ENCODE measurements at regions not wholly inside any gene's neighbourhood (a gene's known extent, or its start where the extent isn't known, plus 50 kb on each side); places are given as distances from the start of the nearest gene placed in this dataset.

- TF ChIP-seq CTCF (IDR thresholded peaks at IDR 0.05; ENCODE audit: low read depth, low read length, missing control alignments), result no peak
- no peak overlapping the region for H3K4me3 ChIP-seq (replicated peaks; ENCODE audit: low read depth, low read length)
- DNase-seq (ENCODE audit: extremely low read depth, low read depth), result no peak
Measured at GRCh38 chr1:215501496-215501895, 65.6 kb upstream of the KCTD3 start.

GRCh38 chr1:215502081-215502480, 65.0 kb upstream of the KCTD3 start:
- DNase-seq (ENCODE audit: extremely low read depth, low read depth), result no peak
- no peak for TF ChIP-seq CTCF (IDR thresholded peaks at IDR 0.05; ENCODE audit: low read depth, low read length, missing control alignments)
- no peak overlapping the region for H3K4me3 ChIP-seq (replicated peaks; ENCODE audit: low read depth, low read length)

GRCh38 chr1:215507119-215507518, 60.0 kb upstream of the KCTD3 start:
- H3K4me3 ChIP-seq (replicated peaks; ENCODE audit: low read depth, low read length), result no peak overlapping the region
- no peak for TF ChIP-seq CTCF (IDR thresholded peaks at IDR 0.05; ENCODE audit: low read depth, low read length, missing control alignments)
- DNase-seq (ENCODE audit: extremely low read depth, low read depth), result no peak

GRCh38 chr1:215508311-215508710, 58.8 kb upstream of the KCTD3 start:
- no peak for DNase-seq (ENCODE audit: extremely low read depth, low read depth)
- TF ChIP-seq CTCF (IDR thresholded peaks at IDR 0.05; ENCODE audit: low read depth, low read length, missing control alignments), result no peak
- no peak overlapping the region for H3K4me3 ChIP-seq (replicated peaks; ENCODE audit: low read depth, low read length)

Measured in HFF-Myc (cell line).